NCI-H1417 treated with DMSO at 0.1 percent for 48 hours (cell line): ENCODE measurements at regions not wholly inside any gene's neighbourhood (a gene's known extent, or its start where the extent isn't known, plus 50 kb on each side); places are given as distances from the start of the nearest gene placed in this dataset.

ENCODE experiments used
- DNase-seq: peaks from one replicate; lab custom pipeline; 2025; lab: John Stamatoyannopoulos, UW

GRCh38 chr9:135239100-135239768, 151.8 kb downstream of the OLFM1 start:
- DNase-seq: no peak

- no peak for DNase-seq
These were observed 152.3 kb downstream of the OLFM1 start for GRCh38 chr9:135239769-135240141.

GRCh38 chr9:135240222-135240621, 152.8 kb downstream of the OLFM1 start:
- no peak for DNase-seq

- DNase-seq: no peak
These were observed 153.4 kb downstream of the OLFM1 start for GRCh38 chr9:135240871-135241311.

- no peak for DNase-seq
These were observed 154.0 kb downstream of the OLFM1 start for GRCh38 chr9:135241381-135242048.

- DNase-seq: no peak
These were observed 154.6 kb downstream of the OLFM1 start for GRCh38 chr9:135242049-135242396.

GRCh38 chr9:135242406-135242805, 154.9 kb downstream of the OLFM1 start:
- no peak for DNase-seq

- no peak for DNase-seq
These were observed 156.0 kb downstream of the OLFM1 start for GRCh38 chr9:135243201-135244190.

- DNase-seq: no peak
These were observed 157.1 kb downstream of the OLFM1 start for GRCh38 chr9:135244271-135245221.

GRCh38 chr9:135245482-135246247, 158.2 kb downstream of the OLFM1 start:
- no peak for DNase-seq

GRCh38 chr9:135246248-135247205, 159.1 kb downstream of the OLFM1 start:
- no peak for DNase-seq

- no peak for DNase-seq
These were observed 159.9 kb downstream of the OLFM1 start for GRCh38 chr9:135247227-135247930.

- DNase-seq: no peak
These were observed 160.6 kb downstream of the OLFM1 start for GRCh38 chr9:135248111-135248510.

GRCh38 chr9:135248721-135249120, 161.3 kb downstream of the OLFM1 start:
- DNase-seq: no peak

- no peak for DNase-seq
These were observed 161.7 kb downstream of the OLFM1 start for GRCh38 chr9:135249191-135249590.

- no peak for DNase-seq
These were observed 162.2 kb downstream of the OLFM1 start for GRCh38 chr9:135249711-135250110.

GRCh38 chr9:135251331-135251761, 163.9 kb downstream of the OLFM1 start:
- no peak for DNase-seq

- DNase-seq: no peak
These were observed 164.7 kb downstream of the OLFM1 start for GRCh38 chr9:135251996-135252760.
